ENCODE measurements at regions not wholly inside any gene's neighbourhood (a gene's known extent, or its start where the extent isn't known, plus 50 kb on each side); places are given as distances from the start of the nearest gene placed in this dataset.
A peak's percentile ranks its signal among the peaks of the same experiment; 100 is the strongest.
"Not testable (repeated sequence)": the region's sequence is repeated elsewhere in the genome, so short reads cannot be mapped to it uniquely, and the experiment has no call there.

- DNase-seq, result not testable (repeated sequence)
Observed at GRCh38 chr4:103412646-103413045, 214.5 kb upstream of the CENPE start.

- DNase-seq, result no peak
Observed at GRCh38 chr4:103410386-103410785, 212.2 kb upstream of the CENPE start.

- DNase-seq, result no peak
Observed at GRCh38 chr4:103405415-103405814, 207.3 kb upstream of the CENPE start.

GRCh38 chr4:103403619-103404018, 205.5 kb upstream of the CENPE start:
- DNase-seq, result no peak

GRCh38 chr4:103402198-103402597, 204.1 kb upstream of the CENPE start:
- no peak for DNase-seq

GRCh38 chr4:103400405-103400804, 202.3 kb upstream of the CENPE start:
- peak; percentile 61 for DNase-seq

- DNase-seq, result no peak
Observed at GRCh38 chr4:103397541-103397940, 199.4 kb upstream of the CENPE start.

GRCh38 chr4:103387508-103388011, 189.4 kb upstream of the CENPE start:
- not testable (repeated sequence) for DNase-seq

- DNase-seq, result not testable (repeated sequence)
Observed at GRCh38 chr4:103385565-103385964, 187.4 kb upstream of the CENPE start.

- DNase-seq, result no peak
Observed at GRCh38 chr4:103375278-103375677, 177.1 kb upstream of the CENPE start.

- DNase-seq, result no peak
Observed at GRCh38 chr4:103374758-103375157, 176.6 kb upstream of the CENPE start.

GRCh38 chr4:103374306-103374705, 176.2 kb upstream of the CENPE start:
- DNase-seq, result no peak

GRCh38 chr4:103372002-103372558, 173.9 kb upstream of the CENPE start:
- DNase-seq, result no peak

- no peak for DNase-seq
Observed at GRCh38 chr4:103370336-103370735, 172.2 kb upstream of the CENPE start.

- no peak for DNase-seq
Observed at GRCh38 chr4:103365285-103365684, 167.1 kb upstream of the CENPE start.

- no peak for DNase-seq
Observed at GRCh38 chr4:103364083-103364482, 165.9 kb upstream of the CENPE start.

- DNase-seq, result no peak
Observed at GRCh38 chr4:103361926-103362325, 163.8 kb upstream of the CENPE start.

- DNase-seq, result no peak
Observed at GRCh38 chr4:103359900-103360299, 161.8 kb upstream of the CENPE start.

- DNase-seq, result no peak
Observed at GRCh38 chr4:103354006-103354405, 155.9 kb upstream of the CENPE start.

- no peak for DNase-seq
Observed at GRCh38 chr4:103329642-103330041, 131.5 kb upstream of the CENPE start.

- no peak for DNase-seq
Observed at GRCh38 chr4:103324811-103325210, 126.7 kb upstream of the CENPE start.

GRCh38 chr4:103318327-103318726, 120.2 kb upstream of the CENPE start:
- DNase-seq, result no peak

GRCh38 chr4:103308248-103308561, 110.1 kb upstream of the CENPE start:
- DNase-seq, result no peak

GRCh38 chr4:103307453-103308247, 109.5 kb upstream of the CENPE start:
- no peak for DNase-seq

GRCh38 chr4:103306870-103307375, 108.8 kb upstream of the CENPE start:
- DNase-seq, result no peak
